Activated CD4-positive, alpha-beta T cell treated with anti-CD3 and anti-CD28 coated beads, Interleukin-2, amount 50 U/mL, for 24 hours (primary cell): ENCODE measurements at regions not wholly inside any gene's neighbourhood (a gene's known extent, or its start where the extent isn't known, plus 50 kb on each side); places are given as distances from the start of the nearest gene placed in this dataset.
"Not testable (repeated sequence)": the region's sequence is repeated elsewhere in the genome, so short reads cannot be mapped to it uniquely, and the experiment has no call there.

ENCODE experiments used
- DNase-seq, 2 donors: peaks; one replicate each; pipeline ENCODE4 v3.0.0-alpha.2; 2020; ENCODE audit warnings: low read depth in 1 of 2, low spot score in 1 of 2

DNA sequence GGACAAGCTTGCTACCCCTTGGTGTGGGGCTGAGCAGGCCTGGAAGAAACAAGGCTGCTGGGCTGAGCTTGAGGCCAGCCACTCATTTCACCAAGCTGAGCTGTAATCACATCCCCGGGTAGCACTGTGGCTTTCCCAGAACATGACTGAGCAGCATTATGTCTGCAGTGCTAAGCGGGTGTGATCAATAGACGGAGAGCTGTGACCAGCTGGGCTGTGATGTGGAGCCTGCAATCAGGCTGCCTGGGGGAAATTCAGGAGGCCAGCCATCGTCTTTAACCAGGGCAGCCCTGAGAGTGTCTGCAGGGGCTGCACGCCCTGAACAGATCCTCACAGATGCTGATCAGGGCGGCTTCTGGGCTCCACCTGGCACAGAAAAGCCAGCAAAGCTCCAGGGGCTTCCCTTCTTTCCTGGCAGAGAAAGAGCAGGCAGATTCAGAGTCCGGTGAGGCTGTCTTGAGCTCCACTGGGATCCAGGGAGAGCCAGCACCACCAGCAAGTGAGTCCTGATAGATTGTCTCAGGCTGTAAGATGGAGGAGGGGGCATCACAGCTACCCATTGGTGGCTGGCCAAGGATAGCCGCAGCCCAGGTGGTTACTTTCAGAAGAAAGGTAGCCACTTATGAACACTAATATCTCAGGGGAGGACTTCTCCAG, 165.9 kb downstream of the NRN1 start:
- DNase-seq: no peak

DNA sequence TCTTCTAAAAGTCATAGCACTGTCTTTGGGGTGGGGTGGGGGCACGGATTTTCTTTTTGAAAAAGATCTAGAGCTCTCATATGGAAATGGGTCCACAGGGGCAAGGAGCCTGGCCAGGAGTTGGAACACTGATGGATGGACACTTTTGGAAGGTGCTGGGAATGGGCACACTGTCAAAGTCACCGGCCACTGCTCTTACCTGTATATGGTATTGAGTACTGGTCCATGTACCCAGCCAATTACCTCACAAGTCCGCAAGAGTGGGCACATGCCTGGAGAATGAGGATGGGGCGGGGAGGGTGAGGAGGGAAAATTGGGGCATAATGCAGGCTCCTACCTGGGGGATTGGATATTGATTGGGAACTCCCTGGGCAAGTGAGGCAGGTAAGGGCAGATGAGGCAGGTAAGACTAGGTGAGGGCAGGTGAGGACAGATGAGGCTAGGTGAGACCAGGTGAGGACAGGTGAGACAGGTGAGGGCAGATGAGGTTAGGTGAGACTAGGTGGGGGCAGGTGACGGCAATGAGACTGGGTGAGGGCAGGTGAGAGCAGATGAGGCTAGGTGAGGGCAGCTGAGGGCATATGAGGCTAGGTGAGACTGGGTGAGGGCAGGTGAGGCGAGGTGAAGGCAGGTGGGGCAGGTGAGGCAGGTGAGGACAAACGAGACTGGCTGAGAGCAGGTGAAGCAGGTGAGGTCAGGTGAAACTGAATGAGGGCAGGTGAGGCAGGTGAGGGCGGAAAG, 167.9 kb downstream of the NRN1 start:
- no peak for DNase-seq

DNA sequence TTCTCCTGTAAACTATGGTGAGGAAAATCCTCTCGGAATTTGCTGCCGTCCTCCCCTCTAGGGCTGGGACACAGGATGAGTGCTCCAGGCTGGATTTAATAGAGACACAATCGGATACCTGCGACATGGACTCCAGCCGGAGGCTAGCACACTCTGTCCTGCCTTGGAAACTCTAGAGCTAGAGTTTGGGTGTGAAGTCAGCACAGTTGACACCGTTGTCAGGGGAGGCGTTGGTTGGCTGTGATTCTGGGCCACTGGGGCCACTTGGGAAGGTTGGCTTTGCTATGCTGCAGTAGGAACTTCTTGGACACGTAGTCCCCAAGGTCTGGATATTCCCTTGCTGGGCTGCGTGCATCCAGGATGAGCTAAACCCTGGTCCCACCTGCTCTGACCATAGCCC, 169.4 kb downstream of the NRN1 start:
- DNase-seq: no peak

DNA sequence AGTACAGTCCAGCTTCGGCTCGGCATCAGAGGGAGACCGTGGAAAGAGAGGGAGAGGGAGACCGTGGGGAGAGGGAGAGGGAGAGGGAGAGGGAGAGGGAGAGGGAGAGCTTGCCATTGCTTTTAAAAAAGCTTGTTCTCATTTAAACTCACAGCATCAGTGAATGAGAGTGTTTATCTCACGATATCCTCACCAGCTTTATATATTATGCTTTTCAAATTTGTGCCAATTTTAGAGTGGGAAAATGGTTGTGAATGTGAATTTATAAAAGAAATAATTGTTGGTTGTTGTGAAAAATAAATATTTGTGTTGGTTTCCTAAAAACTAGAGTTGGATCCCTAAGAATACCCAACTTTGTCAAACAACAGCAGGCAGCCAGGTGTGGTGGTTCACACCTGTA, 170.1 kb downstream of the NRN1 start:
- not testable (repeated sequence) for DNase-seq

DNA sequence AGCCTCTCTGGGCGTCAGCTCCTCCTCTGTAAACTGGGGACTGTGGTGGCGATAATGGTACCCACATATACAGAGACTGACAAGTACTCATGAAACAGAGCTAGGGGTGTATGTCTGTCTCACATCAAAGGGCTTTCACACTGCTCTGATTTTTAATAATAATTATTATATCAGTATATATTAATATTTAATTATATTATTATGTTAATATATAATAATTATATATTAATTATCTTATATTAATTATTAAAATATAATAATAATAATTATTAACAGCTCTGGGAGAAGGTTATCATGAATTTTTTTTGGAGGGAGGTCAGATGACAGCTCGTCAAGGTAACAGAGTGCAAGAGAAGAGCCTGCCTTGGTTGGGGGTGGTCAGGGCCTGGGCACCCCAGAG, 173.6 kb downstream of the NRN1 start:
- no peak for DNase-seq

DNA sequence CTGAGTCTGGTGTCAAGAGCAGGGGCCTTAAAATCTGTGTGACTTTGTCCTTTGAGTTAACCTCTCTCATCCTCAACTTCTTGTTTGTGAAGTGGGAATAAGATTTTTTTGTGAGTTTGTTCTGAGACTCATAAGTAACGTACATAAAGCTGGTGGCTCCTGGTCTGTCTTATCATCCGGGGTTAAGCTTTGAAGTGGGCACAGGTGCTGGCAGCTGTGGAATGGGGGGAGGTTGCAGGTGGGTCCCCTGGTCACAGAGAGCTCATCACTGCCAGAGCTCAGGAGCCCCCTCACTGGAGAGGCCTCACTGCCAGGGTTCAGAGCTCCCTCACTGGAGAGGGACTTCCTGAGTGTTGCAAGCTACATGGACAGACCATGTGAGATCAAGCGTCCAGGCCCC, 174.1 kb downstream of the NRN1 start:
- DNase-seq: no peak

DNA sequence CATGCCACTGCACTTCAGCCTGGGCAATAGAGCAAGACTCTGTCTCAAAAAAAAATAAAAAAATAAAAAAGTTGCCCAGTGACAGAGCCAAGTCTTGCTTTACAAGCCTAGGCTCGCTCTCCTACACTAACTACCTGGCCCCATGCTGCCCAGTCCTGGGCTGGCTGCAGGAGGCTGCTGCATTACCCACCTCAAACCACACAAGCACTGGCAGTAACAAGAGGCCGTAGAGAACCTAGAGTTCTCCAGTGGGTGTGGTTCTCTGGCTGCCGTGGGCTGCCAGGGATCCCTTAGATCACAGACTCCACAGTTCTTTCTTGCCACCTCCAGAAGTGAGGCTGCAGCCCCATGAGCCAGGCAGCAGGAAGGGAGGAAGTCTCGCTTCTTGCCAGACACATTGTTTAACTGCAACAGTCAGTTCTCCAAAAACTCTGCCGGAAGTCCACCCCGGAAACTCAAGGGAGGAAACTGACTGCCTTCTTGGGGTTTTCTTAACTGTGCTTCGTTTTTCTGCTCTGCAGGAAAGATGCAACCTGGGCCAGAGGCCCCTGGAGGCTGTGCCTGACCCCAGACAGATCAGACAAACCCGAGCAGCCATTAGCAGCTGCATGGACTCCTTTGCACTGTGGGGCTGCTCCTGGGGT, 175.4 kb downstream of the NRN1 start:
- DNase-seq: peak; percentile 8 to 33

DNA sequence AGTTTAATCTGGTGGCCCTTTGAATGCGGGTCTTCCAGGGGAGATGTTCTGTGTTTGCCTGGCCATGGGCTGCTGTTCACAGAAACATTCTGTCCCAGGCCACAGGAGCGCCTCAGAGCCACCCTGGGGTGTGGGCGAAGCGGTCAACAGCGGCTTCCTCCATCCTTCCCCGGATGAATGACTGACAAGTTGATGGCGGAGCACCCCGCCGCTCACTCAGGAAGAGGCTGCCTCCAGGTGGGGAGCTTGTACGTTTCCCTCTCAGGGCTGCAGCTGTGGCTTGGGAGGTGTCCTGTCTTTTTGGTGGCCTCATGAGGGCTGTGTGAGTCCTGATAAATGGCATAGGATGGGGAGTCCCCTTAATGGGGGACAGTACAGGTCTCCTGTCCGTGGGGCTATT, 178.4 kb downstream of the NRN1 start:
- no peak for DNase-seq

DNA sequence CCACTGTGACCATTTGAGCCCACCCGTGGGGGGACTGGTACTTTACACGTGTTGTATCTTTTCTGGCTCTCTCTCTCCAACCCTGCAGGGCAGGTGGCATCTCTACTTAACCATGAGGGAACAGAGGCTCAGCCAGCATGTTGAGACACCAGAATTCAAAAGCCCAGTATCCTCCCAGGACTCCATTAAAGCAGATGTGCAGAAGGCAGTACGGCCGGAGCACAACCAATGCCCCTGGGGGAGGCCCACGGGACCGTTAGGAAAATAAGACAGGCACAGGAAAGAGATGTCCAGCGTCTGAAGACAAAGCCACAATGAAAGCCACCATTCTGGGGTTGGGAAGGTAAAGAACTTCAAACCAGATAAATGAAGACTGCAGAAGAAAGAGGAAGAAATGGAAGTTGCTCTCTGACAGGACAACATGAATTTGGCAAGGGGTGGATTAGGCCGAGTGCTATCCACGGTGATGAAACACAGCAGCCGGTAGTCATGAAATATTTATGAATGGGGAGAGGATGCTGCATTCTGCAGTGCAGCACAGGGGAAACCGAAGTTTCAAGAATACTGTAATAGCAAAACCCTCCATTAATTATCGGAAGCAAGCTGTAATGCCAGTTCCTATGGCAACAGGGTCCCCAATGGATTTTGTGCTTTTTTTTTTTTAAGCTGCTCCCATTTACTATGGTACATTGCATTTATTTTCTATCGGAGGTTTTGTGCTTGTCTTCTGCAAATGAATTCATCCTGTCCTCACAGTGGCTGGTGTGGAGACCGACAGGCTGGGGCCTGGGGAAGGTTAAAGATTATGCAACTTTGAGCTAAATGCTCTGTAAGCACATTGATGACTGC, 179.4 kb downstream of the NRN1 start:
- DNase-seq: no peak

DNA sequence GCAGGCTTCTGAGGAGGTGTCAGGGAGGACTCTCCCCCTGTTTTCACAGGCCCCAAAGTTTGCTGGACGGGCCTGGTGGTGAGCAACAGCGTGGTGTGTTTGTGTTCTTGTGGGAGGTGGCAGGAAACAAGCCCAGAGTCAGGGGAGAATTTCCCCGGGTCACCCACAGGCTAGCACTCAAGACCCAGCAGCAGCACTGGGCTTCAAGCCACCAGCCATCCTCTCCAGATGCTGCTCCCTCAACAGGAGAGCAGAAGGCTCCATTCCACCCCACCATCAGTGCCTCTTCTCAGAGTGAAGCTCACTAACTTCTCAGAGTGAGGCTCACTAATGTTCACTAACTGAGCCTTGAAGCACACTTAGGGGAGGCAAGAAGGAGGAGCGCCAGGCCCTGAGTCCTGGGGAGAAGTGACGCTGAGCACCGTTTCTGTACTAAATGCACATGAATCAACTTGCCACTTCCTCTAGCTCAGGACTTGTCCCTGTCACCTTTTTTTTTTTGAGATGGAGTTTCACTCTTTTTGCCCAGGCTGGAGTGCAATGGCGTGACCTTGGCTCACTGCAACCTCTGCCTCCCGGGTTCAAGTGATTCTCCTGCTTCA, 182.2 kb downstream of the NRN1 start:
- DNase-seq: not testable (repeated sequence)
